Kidney epithelial cell (primary cell): ENCODE measurements at regions not wholly inside any gene's neighbourhood (a gene's known extent, or its start where the extent isn't known, plus 50 kb on each side); places are given as distances from the start of the nearest gene placed in this dataset.
"Not testable (repeated sequence)": the region's sequence is repeated elsewhere in the genome, so short reads cannot be mapped to it uniquely, and the experiment has no call there.

Source experiments
- DNase-seq: peaks from one replicate; pipeline ENCODE4 v3.0.0-alpha.2; 2010; ENCODE audit warnings: low read depth
- H3K27me3 ChIP-seq: 2 replicates; pipeline ENCODE4 v1.6.0; 2011; ENCODE audit warnings: low read length; ENCODE audit not compliant: control insufficient read depth, insufficient read depth
- H3K36me3 ChIP-seq: 2 replicates; pipeline ENCODE4 v1.5.1; 2011; ENCODE audit warnings: low read length; ENCODE audit not compliant: control insufficient read depth, insufficient read depth
- H3K4me3 ChIP-seq: 2 replicates; pipeline ENCODE4 v1.5.1; 2011; ENCODE audit warnings: low read depth, mild to moderate bottlenecking, control low read depth, low read length
- CTCF ChIP-seq: IDR thresholded peaks from 2 replicates; pipeline ENCODE4 v1.5.1; 2011; ENCODE audit warnings: mild to moderate bottlenecking, moderate library complexity, low read length, control low read depth, inconsistent platforms; ENCODE audit not compliant: insufficient read depth, poor library complexity, severe bottlenecking

- Histone ChIP-seq H3K27me3 (no peaks in the 10 kb centered on the region), H3K4me3 (no peak overlapping the region), H3K36me3 (no peaks in the 10 kb centered on the region)
- peak; percentile 12 for DNase-seq
- TF ChIP-seq CTCF, result peak; percentile 70
Observed at GRCh38 chr4:137819964-137820383, 287.7 kb upstream of the PCDH18 start.

GRCh38 chr4:137812258-137812657 is 280.0 kb upstream of the PCDH18 start:
- no peaks in the 10 kb centered on the region for H3K36me3 ChIP-seq
- no peak for DNase-seq
- H3K27me3 ChIP-seq, result no peaks in the 10 kb centered on the region
- no peak for TF ChIP-seq CTCF
- no peak overlapping the region for H3K4me3 ChIP-seq

- Histone ChIP-seq H3K27me3 (no peaks in the 10 kb centered on the region), H3K36me3 (no peaks in the 10 kb centered on the region), H3K4me3 (no peak overlapping the region)
- TF ChIP-seq CTCF, result no peak
- no peak for DNase-seq
Observed at GRCh38 chr4:137806420-137806819, 274.1 kb upstream of the PCDH18 start.

GRCh38 chr4:137804906-137805495 is 272.7 kb upstream of the PCDH18 start:
- Histone ChIP-seq H3K4me3 (no peak overlapping the region), H3K27me3 (no peaks in the 10 kb centered on the region), H3K36me3 (no peaks in the 10 kb centered on the region)
- no peak for DNase-seq
- TF ChIP-seq CTCF, result no peak

GRCh38 chr4:137800861-137801260 is 268.6 kb upstream of the PCDH18 start:
- H3K4me3 ChIP-seq, result no peak overlapping the region
- H3K27me3 ChIP-seq, result no peaks in the 10 kb centered on the region
- no peak for DNase-seq
- no peak for TF ChIP-seq CTCF
- H3K36me3 ChIP-seq, result no peaks in the 10 kb centered on the region

GRCh38 chr4:137794764-137795254 is 262.5 kb upstream of the PCDH18 start:
- no peak for TF ChIP-seq CTCF
- Histone ChIP-seq H3K27me3 (no peaks in the 10 kb centered on the region), H3K4me3 (no peak overlapping the region), H3K36me3 (no peaks in the 10 kb centered on the region)
- DNase-seq, result no peak

GRCh38 chr4:137789263-137789662 is 257.0 kb upstream of the PCDH18 start:
- H3K27me3 ChIP-seq, H3K4me3 ChIP-seq, DNase-seq, H3K36me3 ChIP-seq: not testable (repeated sequence)

- not testable (repeated sequence) for H3K36me3 ChIP-seq, H3K27me3 ChIP-seq, H3K4me3 ChIP-seq, DNase-seq
Observed at GRCh38 chr4:137783923-137784322, 251.6 kb upstream of the PCDH18 start.
